HepG2 (cell line): ENCODE measurements at regions not wholly inside any gene's neighbourhood (a gene's known extent, or its start where the extent isn't known, plus 50 kb on each side); places are given as distances from the start of the nearest gene placed in this dataset.

Source experiments
- ATAC-seq: fragments of 200-7000 bp; cut with Tn5 transposase; 3 replicates; pipeline ENCODE4 v1.9.1; 2020; ENCODE audit warnings: mild to moderate bottlenecking, moderate library complexity
- BruUV-seq: library from RNA; stranded (reverse); fragments of 400-500 nt; replicated peaks from 2 replicates; lab custom pipeline; 2021; lab: Mats Ljungman, UMichigan
- CTCF ChIA-PET: fragments of 300-600 bp; formaldehyde crosslinking; extraction: SDS; loops from one replicate; lab custom pipeline; 2021; ENCODE audit warnings: low total read pairs, inconsistent platforms, low intra/inter-chr PET ratio; lab: Yijun Ruan, JAX
- POLR2A ChIA-PET: fragments of 350-600 bp; sonication (Branson Sonifier 250); formaldehyde crosslinking; loops from one replicate; lab custom pipeline; 2020; ENCODE audit warnings: antibody characterized with exemption, inconsistent platforms; lab: Yijun Ruan, JAX
- DNase-seq: peaks from one replicate; pipeline ENCODE4 v3.0.0-alpha.2; 2015; ENCODE audit warnings: low spot score
- FAIRE-seq: peaks from 3 replicates; lab custom pipeline; 2011; peaks lifted over from hg19 to GRCh38; lab: Jason Lieb, UNC
- H2AFZ ChIP-seq: one replicate; pipeline ENCODE4 v1.6.1; 2011; ENCODE audit warnings: low read length, inconsistent platforms
- H3K27ac ChIP-seq: fragments of 300-600 bp; 3 replicates; pipeline ENCODE4 v1.8.0; 2011; ENCODE audit warnings: mixed run types, mild to moderate bottlenecking, mixed read lengths, low read length, inconsistent platforms; ENCODE audit not compliant: insufficient read depth; ENCODE audit errors: extremely low read length
- H3K27me3 ChIP-seq, 2 experiments: fragments of 200-600 bp in 1 of 2; 2 replicates in 1 of 2; 3 replicates in 1 of 2; pipeline versions ENCODE4 v1.6.0 to v1.8.0; 2011; ENCODE audit warnings: low read length in 2 of 2, mild to moderate bottlenecking in 2 of 2, moderate library complexity in 2 of 2, inconsistent platforms in 1 of 2; ENCODE audit not compliant: insufficient read depth in 2 of 2, control insufficient read depth in 1 of 2
- H3K36me3 ChIP-seq, 2 experiments: fragments of 200-600 bp in 1 of 2; replicated peaks in 1 of 2; 2 replicates in 1 of 2; 3 replicates in 1 of 2; pipeline versions ENCODE4 v1.5.1 to v1.8.0; 2011; ENCODE audit warnings: low read length in 2 of 2, inconsistent platforms in 1 of 2; ENCODE audit not compliant: insufficient read depth in 2 of 2, control insufficient read depth in 1 of 2
- H3K4me1 ChIP-seq: 2 replicates; pipeline ENCODE4 v1.5.1; 2012; ENCODE audit warnings: low read length, inconsistent platforms; ENCODE audit not compliant: insufficient read depth
- H3K4me2 ChIP-seq: 2 replicates; pipeline ENCODE4 v1.6.0; 2011; ENCODE audit warnings: low read depth, low read length, inconsistent platforms
- H3K4me3 ChIP-seq, 3 experiments: fragments of 200-600 bp in 1 of 3; sonication (generic), shearing (Covaris generic) in 1 of 3; replicated peaks in 1 of 3; 2 replicates each; pipeline ENCODE4 v1.5.1; 2011 to 2016; ENCODE audit warnings: low read length in 3 of 3, inconsistent platforms in 2 of 3, low read depth in 2 of 3, mild to moderate bottlenecking in 2 of 3, control low read depth in 1 of 3, mixed read lengths in 1 of 3; ENCODE audit not compliant: insufficient read depth in 1 of 3
- H3K79me2 ChIP-seq: one replicate; pipeline ENCODE4 v1.6.1; 2011; ENCODE audit warnings: low read length, inconsistent platforms; ENCODE audit not compliant: insufficient read depth
- H3K9ac ChIP-seq: 2 replicates; pipeline ENCODE4 v1.6.0; 2011; ENCODE audit warnings: mild to moderate bottlenecking, low read depth, low read length, inconsistent platforms; ENCODE audit not compliant: insufficient read depth
- H3K9me3 ChIP-seq: 2 replicates; pipeline ENCODE4 v1.5.1; 2012; ENCODE audit warnings: mild to moderate bottlenecking, low read length
- H4K20me1 ChIP-seq: 2 replicates; pipeline ENCODE4 v1.6.0; 2011; ENCODE audit warnings: inconsistent platforms, mild to moderate bottlenecking, low read length, moderate library complexity; ENCODE audit not compliant: insufficient read depth
- BHLHE40 ChIP-seq: IDR thresholded peaks from 2 replicates; pipeline ENCODE4 v1.6.1; 2011; ENCODE audit warnings: low read length, improper control_type of control experiment
- CCDC6 ChIP-seq: sonication (generic); formaldehyde crosslinking; IDR thresholded peaks from 2 replicates; pipeline ENCODE4 v1.8.1; 2022; ENCODE audit warnings: mild to moderate bottlenecking, missing genetic modification reagents, moderate library complexity
- CTCF ChIP-seq: sonication (generic); formaldehyde crosslinking; IDR thresholded peaks from 2 replicates; pipeline ENCODE4 v1.5.0; 2020; ENCODE audit warnings: mild to moderate bottlenecking, missing genetic modification reagents, moderate library complexity
- GATA4 ChIP-seq: sonication (generic); IDR thresholded peaks from 2 replicates; pipeline ENCODE4 v1.6.1; 2016; ENCODE audit warnings: antibody characterized with exemption, low read depth, borderline replicate concordance
- PAX8 ChIP-seq: sonication (generic); formaldehyde crosslinking; IDR thresholded peaks from 2 replicates; pipeline ENCODE4 v1.8.0; 2022; ENCODE audit warnings: mild to moderate bottlenecking, missing genetic modification reagents, borderline replicate concordance
- POLR2AphosphoS5 ChIP-seq: IDR thresholded peaks from 2 replicates; pipeline ENCODE4 v1.6.1; 2012; ENCODE audit warnings: low read depth, low read length
- RFXAP ChIP-seq: sonication (generic); formaldehyde crosslinking; IDR thresholded peaks from 2 replicates; pipeline ENCODE4 v1.4.0; 2020; ENCODE audit warnings: missing genetic modification reagents, borderline replicate concordance
- SNAPC5 ChIP-seq: sonication (generic); formaldehyde crosslinking; IDR thresholded peaks from 2 replicates; pipeline ENCODE4 v1.8.1; 2023; ENCODE audit warnings: mild to moderate bottlenecking, missing genetic modification reagents, borderline replicate concordance
- SNRNP70 ChIP-seq: fragments of 200-400 bp; formaldehyde crosslinking; IDR thresholded peaks from 2 replicates; pipeline ENCODE4 v1.6.1; 2017; ENCODE audit warnings: mild to moderate bottlenecking, low read depth, low read length, moderate library complexity
- TFDP1 ChIP-seq: IDR thresholded peaks from 2 replicates; pipeline ENCODE4 v1.6.1; 2016; ENCODE audit warnings: missing compliant biosample characterization, missing genetic modification reagents, borderline replicate concordance
- ZMYM2 ChIP-seq: sonication (generic); formaldehyde crosslinking; IDR thresholded peaks from 2 replicates; pipeline ENCODE4 v1.8.0; 2022; ENCODE audit warnings: mild to moderate bottlenecking, missing genetic modification reagents
- ZMYM4 ChIP-seq: sonication (generic); formaldehyde crosslinking; IDR thresholded peaks from 2 replicates; pipeline ENCODE4 v1.8.1; 2023; ENCODE audit warnings: mild to moderate bottlenecking, missing genetic modification reagents
- ZNF530 ChIP-seq: sonication (generic); formaldehyde crosslinking; IDR thresholded peaks from 2 replicates; pipeline ENCODE4 v1.5.0; 2020; ENCODE audit warnings: low read depth, mild to moderate bottlenecking, missing genetic modification reagents
- ZNF761 ChIP-seq: sonication (generic); formaldehyde crosslinking; conservative IDR thresholded peaks from 2 replicates; pipeline ENCODE4 v1.4.0; 2020; ENCODE audit warnings: mild to moderate bottlenecking, missing genetic modification reagents
- WGBS: methylation state at CpG from one replicate; pipeline ENCODE4 v1.1.6; 2017; ENCODE audit warnings: low lambda C conversion rate; 5-methylcytosine and 5-hydroxymethylcytosine counted together
- in situ Hi-C: cut with HindIII; loops from 2 replicates; pipeline ENCODE4 v1.10.0; 2017; ENCODE audit warnings: low pct_unique_long_range_greater_than_20kb; ENCODE audit not compliant: extremely low pct_ligation_motif_present
- intact Hi-C: fragments of 100-400 bp; cut with micrococcal nuclease; formaldehyde crosslinking; loops from one replicate; pipeline ENCODE4 v1.10.0; 2022; ENCODE audit not compliant: unreplicated experiment
- TF ChIP-seq, protein P1 (sequence below): sonication (generic); formaldehyde crosslinking; conservative IDR thresholded peaks from 2 replicates; pipeline ENCODE4 v1.4.0; 2020; ENCODE audit warnings: mild to moderate bottlenecking, missing genetic modification reagents, moderate library complexity

GRCh38 chr6:148674306-148674705 is 72.5 kb upstream of the UST start:
- H4K20me1 ChIP-seq: no peaks in the 10 kb centered on the region
- no TSS peak for BruUV-seq
- H3K79me2 ChIP-seq: no peaks in the 10 kb centered on the region
- FAIRE-seq: no peak
- H3K4me3 ChIP-seq: no peak overlapping the region
- intact Hi-C loops: no loop called here
- no peaks in the 10 kb centered on the region for H3K36me3 ChIP-seq
- H3K9ac ChIP-seq: no peak overlapping the region
- H3K4me1 ChIP-seq: no peaks in the 10 kb centered on the region
- no peak overlapping the region for H3K27ac ChIP-seq
- ATAC-seq: no peak
- ChIA-PET POLR2A (no interaction called here), CTCF (no interaction called here)
- TF ChIP-seq ZNF530 (CRISPR knock-in tag): no peak
- no peak for TF ChIP-seq POLR2AphosphoS5
- TF ChIP-seq ZNF761: no peak
- TF ChIP-seq SNRNP70: no peak
- TF ChIP-seq PAX8: no peak
- no peak for TF ChIP-seq ZMYM2 (CRISPR knock-in tag)
- TF ChIP-seq BHLHE40: no peak
- no peak for TF ChIP-seq CTCF
- TF ChIP-seq TFDP1 (CRISPR knock-in tag): no peak
- TF ChIP-seq GATA4: no peak
- TF ChIP-seq RFXAP (CRISPR knock-in tag): no peak
- TF ChIP-seq, protein P1, sequence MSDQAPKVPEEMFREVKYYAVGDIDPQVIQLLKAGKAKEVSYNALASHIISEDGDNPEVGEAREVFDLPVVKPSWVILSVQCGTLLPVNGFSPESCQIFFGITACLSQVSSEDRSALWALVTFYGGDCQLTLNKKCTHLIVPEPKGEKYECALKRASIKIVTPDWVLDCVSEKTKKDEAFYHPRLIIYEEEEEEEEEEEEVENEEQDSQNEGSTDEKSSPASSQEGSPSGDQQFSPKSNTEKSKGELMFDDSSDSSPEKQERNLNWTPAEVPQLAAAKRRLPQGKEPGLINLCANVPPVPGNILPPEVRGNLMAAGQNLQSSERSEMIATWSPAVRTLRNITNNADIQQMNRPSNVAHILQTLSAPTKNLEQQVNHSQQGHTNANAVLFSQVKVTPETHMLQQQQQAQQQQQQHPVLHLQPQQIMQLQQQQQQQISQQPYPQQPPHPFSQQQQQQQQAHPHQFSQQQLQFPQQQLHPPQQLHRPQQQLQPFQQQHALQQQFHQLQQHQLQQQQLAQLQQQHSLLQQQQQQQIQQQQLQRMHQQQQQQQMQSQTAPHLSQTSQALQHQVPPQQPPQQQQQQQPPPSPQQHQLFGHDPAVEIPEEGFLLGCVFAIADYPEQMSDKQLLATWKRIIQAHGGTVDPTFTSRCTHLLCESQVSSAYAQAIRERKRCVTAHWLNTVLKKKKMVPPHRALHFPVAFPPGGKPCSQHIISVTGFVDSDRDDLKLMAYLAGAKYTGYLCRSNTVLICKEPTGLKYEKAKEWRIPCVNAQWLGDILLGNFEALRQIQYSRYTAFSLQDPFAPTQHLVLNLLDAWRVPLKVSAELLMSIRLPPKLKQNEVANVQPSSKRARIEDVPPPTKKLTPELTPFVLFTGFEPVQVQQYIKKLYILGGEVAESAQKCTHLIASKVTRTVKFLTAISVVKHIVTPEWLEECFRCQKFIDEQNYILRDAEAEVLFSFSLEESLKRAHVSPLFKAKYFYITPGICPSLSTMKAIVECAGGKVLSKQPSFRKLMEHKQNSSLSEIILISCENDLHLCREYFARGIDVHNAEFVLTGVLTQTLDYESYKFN (CRISPR knock-in tag): no peak
- TF ChIP-seq CCDC6: no peak
- no peak for TF ChIP-seq SNAPC5 (CRISPR knock-in tag)
- TF ChIP-seq ZMYM4 (CRISPR knock-in tag): no peak
- H2AFZ ChIP-seq: no peak overlapping the region
- no peaks in the 10 kb centered on the region; a peak in 2 of 5 replicates for H3K27me3 ChIP-seq
- DNase-seq: no peak
- no peak overlapping the region for H3K4me2 ChIP-seq
- in situ Hi-C loops: no loop called here
- peaks cover 31% of the 10 kb centered on the region for H3K9me3 ChIP-seq
- 0% methylated on average over 1 of the region's 1 CpG for WGBS
